AG09309 (cell line): ENCODE measurements at regions not wholly inside any gene's neighbourhood (a gene's known extent, or its start where the extent isn't known, plus 50 kb on each side); places are given as distances from the start of the nearest gene placed in this dataset.

ENCODE experiments used
- DNase-seq: peaks from one replicate; pipeline ENCODE4 v3.0.0-alpha.2; 2010; ENCODE audit warnings: low read depth
- H3K4me3 ChIP-seq: 2 replicates; pipeline ENCODE4 v1.5.1; 2011; ENCODE audit warnings: mild to moderate bottlenecking, low read depth, low read length, moderate library complexity; ENCODE audit not compliant: control insufficient read depth
- CTCF ChIP-seq: IDR thresholded peaks from 2 replicates; pipeline ENCODE4 v1.5.1; 2011; ENCODE audit warnings: mild to moderate bottlenecking, low read depth, low read length, inconsistent platforms; ENCODE audit not compliant: insufficient read depth, control insufficient read depth; ENCODE audit errors: missing control alignments

- DNase-seq, result no peak
- TF ChIP-seq CTCF, result no peak
- H3K4me3 ChIP-seq, result no peak overlapping the region
Measured at GRCh38 chr12:113591480-113591974, 119.9 kb upstream of the LHX5 start.

DNA sequence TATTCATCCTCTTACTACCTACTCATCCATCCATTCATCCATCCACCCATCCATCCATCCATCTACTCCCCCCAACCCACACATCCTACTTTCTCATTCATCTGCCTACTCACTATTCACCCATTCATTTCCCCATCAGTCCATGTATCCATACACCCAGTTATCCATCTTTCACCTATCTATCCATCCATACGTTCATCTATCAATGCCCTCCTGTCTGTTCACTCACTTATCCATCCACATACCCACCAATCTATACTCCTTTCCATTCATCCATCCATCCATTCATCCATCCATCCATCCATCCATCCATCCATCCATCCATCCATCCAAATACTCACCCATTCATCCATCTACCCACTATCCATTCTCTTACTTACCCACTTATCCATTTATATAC is 117.8 kb upstream of the LHX5 start:
- no peak overlapping the region for H3K4me3 ChIP-seq
- TF ChIP-seq CTCF, result no peak
- no peak for DNase-seq

DNA sequence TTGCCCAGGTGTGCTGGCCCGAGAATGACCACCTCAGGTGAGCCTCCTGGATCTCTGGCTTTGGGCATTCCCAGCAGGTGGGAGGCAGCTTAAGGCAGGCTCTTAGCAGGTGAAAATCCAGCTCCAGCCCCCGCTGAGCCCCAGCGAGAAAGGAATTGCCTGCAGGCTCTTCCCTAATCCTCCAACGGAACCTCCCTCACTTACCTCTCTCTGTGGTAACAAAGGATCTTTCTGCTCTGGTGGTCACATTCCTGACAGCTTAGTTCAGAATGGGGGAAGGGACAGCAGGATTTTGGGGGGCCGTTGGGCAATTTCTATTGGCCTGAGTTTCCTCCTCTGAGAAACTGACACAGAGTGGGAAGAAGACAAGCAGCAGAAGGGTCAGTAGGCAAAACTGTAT is 116.0 kb upstream of the LHX5 start:
- H3K4me3 ChIP-seq, result no peak overlapping the region
- no peak for TF ChIP-seq CTCF
- no peak for DNase-seq

DNA sequence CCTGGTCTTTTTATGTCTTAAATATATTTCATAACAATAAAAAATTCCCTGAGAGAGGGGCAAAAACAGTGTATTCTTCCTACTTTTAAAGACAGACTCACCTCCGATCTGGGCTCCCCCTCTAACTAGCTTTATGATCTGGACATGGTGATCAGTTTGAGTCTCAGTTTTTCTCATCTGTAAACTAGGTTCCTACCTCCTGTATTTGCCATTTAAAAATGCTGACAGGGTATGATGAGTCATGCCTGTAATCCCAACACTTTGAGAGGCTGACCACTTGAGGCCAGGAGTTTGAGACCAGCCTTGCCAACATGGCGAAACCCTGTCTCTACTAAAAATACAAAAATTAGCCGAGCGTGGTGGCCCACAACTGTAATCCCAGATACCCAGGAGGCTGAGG is 114.8 kb upstream of the LHX5 start:
- no peak for DNase-seq
- no peak for TF ChIP-seq CTCF
- H3K4me3 ChIP-seq, result no peak overlapping the region

DNA sequence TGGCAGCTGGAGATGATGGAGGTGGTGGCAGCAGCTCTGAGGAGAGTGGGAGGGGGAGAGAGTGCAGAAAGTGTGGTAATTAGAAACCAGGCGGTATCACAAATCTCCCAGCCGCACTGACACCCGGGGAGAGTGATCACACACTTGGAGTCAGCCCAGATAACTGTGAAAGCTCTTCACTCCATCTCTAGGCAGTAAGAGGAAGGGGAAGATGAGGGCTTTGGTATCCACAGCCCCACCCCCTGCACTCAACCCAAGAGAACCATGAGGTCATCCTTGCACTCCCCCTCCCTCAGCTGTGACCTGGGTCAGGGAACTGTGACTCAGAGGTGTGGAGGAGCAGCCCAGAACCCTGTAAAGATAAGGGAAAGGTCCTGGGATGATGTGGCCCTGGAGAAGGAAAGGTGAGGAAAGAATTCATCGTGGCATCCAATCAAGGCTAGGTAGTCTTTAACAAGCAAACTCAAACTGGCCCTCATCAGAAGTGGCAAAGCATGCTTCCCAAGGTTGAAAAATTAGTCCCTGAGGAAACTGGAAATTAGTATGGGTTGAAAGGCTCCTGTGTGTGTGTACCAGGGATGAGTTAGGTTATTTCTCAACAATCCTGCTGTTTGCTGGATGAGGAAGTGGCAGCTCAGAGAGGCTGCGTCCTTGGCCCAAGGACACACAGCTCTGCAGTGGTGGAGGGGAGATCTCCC is 111.0 kb upstream of the LHX5 start:
- no peak overlapping the region for H3K4me3 ChIP-seq
- TF ChIP-seq CTCF, result no peak
- no peak for DNase-seq

- DNase-seq, result no peak
- H3K4me3 ChIP-seq, result no peak overlapping the region
- TF ChIP-seq CTCF, result no peak
Measured at GRCh38 chr12:113581342-113581741, 109.7 kb upstream of the LHX5 start.
